SH-SY5Y (cell line): ENCODE measurements at regions not wholly inside any gene's neighbourhood (a gene's known extent, or its start where the extent isn't known, plus 50 kb on each side); places are given as distances from the start of the nearest gene placed in this dataset.

Source experiments
- GATA2 ChIP-seq: IDR thresholded peaks from 2 replicates; pipeline ENCODE4 v1.6.1; 2011; ENCODE audit warnings: mild to moderate bottlenecking, low read depth, low read length
- GATA3 ChIP-seq: IDR thresholded peaks from 2 replicates; pipeline ENCODE4 v1.6.1; 2011; ENCODE audit warnings: low read depth, mild to moderate bottlenecking, low read length, moderate library complexity

DNA sequence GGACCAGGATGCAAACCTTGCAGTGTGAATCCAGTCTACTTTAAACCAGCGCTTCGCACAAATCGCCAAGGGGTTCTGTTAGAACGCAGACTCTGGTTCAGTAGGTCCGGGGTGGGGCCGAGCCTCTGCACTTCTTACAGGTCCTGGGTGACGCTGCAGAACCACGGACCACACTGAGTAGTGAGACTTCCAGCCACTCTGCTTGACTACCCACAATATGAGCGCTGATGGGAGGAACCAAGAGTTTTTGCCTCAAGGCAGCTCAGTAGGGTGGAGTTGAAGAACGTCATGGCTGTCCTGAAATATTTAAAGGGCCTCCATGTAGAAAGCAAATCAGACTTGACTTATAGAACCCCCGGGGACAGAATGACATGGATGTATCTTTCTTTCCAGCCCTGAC is 138.0 kb upstream of the CRY1 start:
- TF ChIP-seq GATA2 = no peak
- TF ChIP-seq GATA3 = no peak
